ENCODE measurements at regions not wholly inside any gene's neighbourhood (a gene's known extent, or its start where the extent isn't known, plus 50 kb on each side); places are given as distances from the start of the nearest gene placed in this dataset.

DNA sequence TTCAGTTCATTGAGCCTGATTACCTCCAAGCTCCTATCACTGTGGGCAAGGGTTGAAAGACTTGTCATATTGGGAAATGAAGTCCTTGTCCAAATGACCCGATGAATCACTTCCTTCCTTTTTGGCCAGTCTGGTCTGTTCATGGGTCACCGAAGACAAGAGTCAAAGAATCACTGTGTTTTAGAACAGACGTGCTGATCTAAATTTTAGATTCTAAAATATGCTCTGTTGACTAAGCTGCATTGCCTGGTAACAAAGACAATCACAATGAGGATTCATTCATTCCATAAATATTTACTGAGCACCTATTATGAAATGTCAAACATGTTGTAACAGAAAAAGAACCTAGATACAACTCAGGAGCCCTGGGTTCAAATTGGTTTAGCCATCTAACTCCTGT lies 99.4 kb upstream of the RND3 start:
- no peaks in the 10 kb centered on the region for H3K36me3 ChIP-seq (ENCODE audit: control insufficient read depth in 1 of 2, insufficient read depth in 2 of 2, low read length in 2 of 2)
- ChIA-PET RAD21 (ENCODE audit: low non-redundant PET in 1 of 2, low total read pairs in 2 of 2, uncharacterized antibody in 2 of 2, unreplicated experiment in 2 of 2) (no interaction called here), CTCF (no interaction called here), POLR2A (no interaction called here)
- no peak overlapping the region for H3K27ac ChIP-seq (ENCODE audit: low read depth, low read length)
- ATAC-seq (no peak), DNase-seq (ENCODE audit: low read depth, low spot score) (no peak)
- H2AFZ ChIP-seq (ENCODE audit: low read depth, low read length, poor library complexity, severe bottlenecking): no peak overlapping the region
- H4K20me1 ChIP-seq (ENCODE audit: insufficient read depth): no peaks in the 10 kb centered on the region
- H3K27me3 ChIP-seq (ENCODE audit: insufficient read depth, low read length): no peaks in the 10 kb centered on the region
- H3K9me3 ChIP-seq (ENCODE audit: control insufficient read depth in 1 of 2, insufficient read depth in 1 of 2, low read depth in 1 of 2, low read length in 2 of 2): no peaks in the 10 kb centered on the region
- H3K4me1 ChIP-seq (ENCODE audit: control insufficient read depth in 1 of 2, insufficient read depth in 2 of 2, low read length in 2 of 2): no peaks in the 10 kb centered on the region
- no peaks in the 10 kb centered on the region for H3K79me2 ChIP-seq (ENCODE audit: insufficient read depth, low read length)
- no peak overlapping the region for H3K4me3 ChIP-seq (replicated peaks in 1 of 2; ENCODE audit: low read depth in 1 of 2, low read length in 2 of 2)
- intact Hi-C loops (cut with micrococcal nuclease): no loop called here
- TF ChIP-seq CBX3 (IDR thresholded peaks at IDR 0.05; ENCODE audit: low read depth): no peak
- TF ChIP-seq ZNF274 (IDR thresholded peaks at IDR 0.05; ENCODE audit: low read depth, low read length): no peak
- TF ChIP-seq EGR1 (IDR thresholded peaks at IDR 0.05; ENCODE audit: low read depth): no peak
- no peak for TF ChIP-seq EZH2 (IDR thresholded peaks at IDR 0.05)
- no peak for TF ChIP-seq ZFX (IDR thresholded peaks at IDR 0.05)
- no peak for TF ChIP-seq JUND (IDR thresholded peaks at IDR 0.05)
- TF ChIP-seq EZH2phosphoT487 (IDR thresholded peaks at IDR 0.05; ENCODE audit: borderline replicate concordance): no peak
- TF ChIP-seq SP1 (IDR thresholded peaks at IDR 0.05; ENCODE audit: low read depth): no peak
- TF ChIP-seq SIN3A (IDR thresholded peaks at IDR 0.05; ENCODE audit: low read depth): no peak
- TF ChIP-seq, protein P1, sequence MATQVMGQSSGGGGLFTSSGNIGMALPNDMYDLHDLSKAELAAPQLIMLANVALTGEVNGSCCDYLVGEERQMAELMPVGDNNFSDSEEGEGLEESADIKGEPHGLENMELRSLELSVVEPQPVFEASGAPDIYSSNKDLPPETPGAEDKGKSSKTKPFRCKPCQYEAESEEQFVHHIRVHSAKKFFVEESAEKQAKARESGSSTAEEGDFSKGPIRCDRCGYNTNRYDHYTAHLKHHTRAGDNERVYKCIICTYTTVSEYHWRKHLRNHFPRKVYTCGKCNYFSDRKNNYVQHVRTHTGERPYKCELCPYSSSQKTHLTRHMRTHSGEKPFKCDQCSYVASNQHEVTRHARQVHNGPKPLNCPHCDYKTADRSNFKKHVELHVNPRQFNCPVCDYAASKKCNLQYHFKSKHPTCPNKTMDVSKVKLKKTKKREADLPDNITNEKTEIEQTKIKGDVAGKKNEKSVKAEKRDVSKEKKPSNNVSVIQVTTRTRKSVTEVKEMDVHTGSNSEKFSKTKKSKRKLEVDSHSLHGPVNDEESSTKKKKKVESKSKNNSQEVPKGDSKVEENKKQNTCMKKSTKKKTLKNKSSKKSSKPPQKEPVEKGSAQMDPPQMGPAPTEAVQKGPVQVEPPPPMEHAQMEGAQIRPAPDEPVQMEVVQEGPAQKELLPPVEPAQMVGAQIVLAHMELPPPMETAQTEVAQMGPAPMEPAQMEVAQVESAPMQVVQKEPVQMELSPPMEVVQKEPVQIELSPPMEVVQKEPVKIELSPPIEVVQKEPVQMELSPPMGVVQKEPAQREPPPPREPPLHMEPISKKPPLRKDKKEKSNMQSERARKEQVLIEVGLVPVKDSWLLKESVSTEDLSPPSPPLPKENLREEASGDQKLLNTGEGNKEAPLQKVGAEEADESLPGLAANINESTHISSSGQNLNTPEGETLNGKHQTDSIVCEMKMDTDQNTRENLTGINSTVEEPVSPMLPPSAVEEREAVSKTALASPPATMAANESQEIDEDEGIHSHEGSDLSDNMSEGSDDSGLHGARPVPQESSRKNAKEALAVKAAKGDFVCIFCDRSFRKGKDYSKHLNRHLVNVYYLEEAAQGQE (IDR thresholded peaks at IDR 0.05; ENCODE audit: low read depth): no peak
- no peak for TF ChIP-seq POLR2AphosphoS5 (IDR thresholded peaks at IDR 0.05; ENCODE audit: low read depth, low read length)
- TF ChIP-seq, protein P2, sequence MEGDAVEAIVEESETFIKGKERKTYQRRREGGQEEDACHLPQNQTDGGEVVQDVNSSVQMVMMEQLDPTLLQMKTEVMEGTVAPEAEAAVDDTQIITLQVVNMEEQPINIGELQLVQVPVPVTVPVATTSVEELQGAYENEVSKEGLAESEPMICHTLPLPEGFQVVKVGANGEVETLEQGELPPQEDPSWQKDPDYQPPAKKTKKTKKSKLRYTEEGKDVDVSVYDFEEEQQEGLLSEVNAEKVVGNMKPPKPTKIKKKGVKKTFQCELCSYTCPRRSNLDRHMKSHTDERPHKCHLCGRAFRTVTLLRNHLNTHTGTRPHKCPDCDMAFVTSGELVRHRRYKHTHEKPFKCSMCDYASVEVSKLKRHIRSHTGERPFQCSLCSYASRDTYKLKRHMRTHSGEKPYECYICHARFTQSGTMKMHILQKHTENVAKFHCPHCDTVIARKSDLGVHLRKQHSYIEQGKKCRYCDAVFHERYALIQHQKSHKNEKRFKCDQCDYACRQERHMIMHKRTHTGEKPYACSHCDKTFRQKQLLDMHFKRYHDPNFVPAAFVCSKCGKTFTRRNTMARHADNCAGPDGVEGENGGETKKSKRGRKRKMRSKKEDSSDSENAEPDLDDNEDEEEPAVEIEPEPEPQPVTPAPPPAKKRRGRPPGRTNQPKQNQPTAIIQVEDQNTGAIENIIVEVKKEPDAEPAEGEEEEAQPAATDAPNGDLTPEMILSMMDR (IDR thresholded peaks at IDR 0.05 in 2 of 3, conservative IDR thresholded peaks at IDR 0.05 in 1 of 3; ENCODE audit: borderline replicate concordance in 1 of 3, insufficient read depth in 1 of 3, low read depth in 2 of 3, low read length in 2 of 3): no peak
- no peak for TF ChIP-seq TCF7L2 (IDR thresholded peaks at IDR 0.05; ENCODE audit: borderline replicate concordance, extremely low read depth, insufficient read depth, insufficient read length)
- no peak for TF ChIP-seq SRF (IDR thresholded peaks at IDR 0.05; ENCODE audit: low read depth)
- H3K9ac ChIP-seq (ENCODE audit: low read length): no peak overlapping the region
- no peaks in the 10 kb centered on the region for H3K9me2 ChIP-seq (ENCODE audit: insufficient read depth)
- no peak overlapping the region for H3K4me2 ChIP-seq (ENCODE audit: low read length)
- no TSS peak for BruUV-seq (replicated peaks)
